Activated B cell treated with CpG ODN at 0.5 μM for 24 hours (primary cell): ENCODE measurements at regions not wholly inside any gene's neighbourhood (a gene's known extent, or its start where the extent isn't known, plus 50 kb on each side); places are given as distances from the start of the nearest gene placed in this dataset.
"Not testable (repeated sequence)": the region's sequence is repeated elsewhere in the genome, so short reads cannot be mapped to it uniquely, and the experiment has no call there.

Experiments
- ATAC-seq: fragments of 200-7000 bp; cut with Tn5 transposase; one replicate; pipeline ENCODE4 v1.10.0; 2021; ENCODE audit warnings: low read depth, mild to moderate bottlenecking, moderate library complexity
- CTCF ChIA-PET: fragments of 350-600 bp; sonication (Branson Sonifier 250); formaldehyde crosslinking; loops from one replicate; lab custom pipeline; 2021; ENCODE audit warnings: antibody characterized with exemption; lab: Charles Lee
- POLR2A ChIA-PET: fragments of 350-600 bp; sonication (Branson Sonifier 250); formaldehyde crosslinking; loops from one replicate; lab custom pipeline; 2021; ENCODE audit warnings: antibody characterized with exemption; lab: Charles Lee
- DNase-seq: peaks from one replicate; pipeline ENCODE4 v3.0.0; 2022
- H3K27ac Mint-ChIP-seq: one replicate; pipeline ENCODE4 v1.8.0; 2020; ENCODE audit warnings: mixed read lengths
- H3K27me3 Mint-ChIP-seq: one replicate; pipeline ENCODE4 v1.8.0; 2021; ENCODE audit warnings: mixed read lengths
- H3K36me3 Mint-ChIP-seq: one replicate; pipeline ENCODE4 v1.8.0; 2021; ENCODE audit warnings: low read depth, mixed read lengths
- H3K4me1 Mint-ChIP-seq: one replicate; pipeline ENCODE4 v1.8.0; 2021; ENCODE audit warnings: mixed read lengths
- H3K4me3 Mint-ChIP-seq: one replicate; pipeline ENCODE4 v1.8.0; 2020; ENCODE audit warnings: mild to moderate bottlenecking, mixed read lengths
- H3K9me3 Mint-ChIP-seq: one replicate; pipeline ENCODE4 v1.8.0; 2020; ENCODE audit warnings: mixed read lengths
- intact Hi-C: fragments of 100-400 bp; cut with micrococcal nuclease; formaldehyde crosslinking; loops from one replicate; pipeline ENCODE4 v1.15.1; 2024
- TF ChIP-seq, protein P1 (sequence below): fragments of 200-600 bp; IDR thresholded peaks from one replicate; pipeline ENCODE4 v1.8.0; 2022; ENCODE audit warnings: antibody characterized with exemption, mild to moderate bottlenecking

DNA sequence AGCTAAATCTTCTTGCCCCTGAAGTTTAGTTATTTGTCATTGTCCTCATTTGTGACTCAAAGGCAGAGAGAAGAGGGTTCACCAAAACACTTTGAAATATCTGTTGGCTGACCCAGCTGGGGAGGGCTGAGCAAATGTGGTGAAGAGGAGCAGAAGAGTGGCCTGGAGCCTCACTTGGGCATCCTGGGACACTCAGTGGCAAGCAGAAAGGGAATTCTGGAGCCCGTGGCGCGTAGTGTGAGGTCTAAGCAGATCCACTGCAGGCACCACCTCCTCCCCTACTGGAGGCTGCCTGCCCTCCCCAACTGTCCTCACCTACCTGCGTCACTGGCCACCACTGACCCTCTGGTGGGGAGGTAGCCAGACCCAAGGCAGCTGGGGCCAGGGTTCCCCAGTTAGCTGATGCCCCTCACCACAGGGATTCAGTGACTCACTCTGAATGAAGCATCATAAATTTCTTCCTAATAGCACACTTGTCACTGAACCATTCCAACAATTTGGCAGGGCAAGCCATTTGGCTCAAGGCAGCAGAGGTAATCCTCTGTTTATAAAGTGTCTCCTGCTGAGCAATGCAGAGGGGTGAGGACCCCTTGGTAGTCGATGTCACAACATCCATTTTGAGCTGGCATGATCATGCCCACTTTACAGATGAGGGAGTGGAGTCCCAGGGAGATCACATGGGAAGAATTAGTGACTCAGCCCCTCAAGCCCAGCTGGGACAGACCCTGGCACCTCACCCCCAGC, 80.3 kb downstream of the NENF start:
- H3K4me3 Mint-ChIP-seq: no peak overlapping the region
- H3K27me3 Mint-ChIP-seq: peaks cover 59% of the 10 kb centered on the region
- intact Hi-C loops: no loop called here
- peaks cover 8% of the 10 kb centered on the region for H3K4me1 Mint-ChIP-seq
- TF ChIP-seq, protein P1, sequence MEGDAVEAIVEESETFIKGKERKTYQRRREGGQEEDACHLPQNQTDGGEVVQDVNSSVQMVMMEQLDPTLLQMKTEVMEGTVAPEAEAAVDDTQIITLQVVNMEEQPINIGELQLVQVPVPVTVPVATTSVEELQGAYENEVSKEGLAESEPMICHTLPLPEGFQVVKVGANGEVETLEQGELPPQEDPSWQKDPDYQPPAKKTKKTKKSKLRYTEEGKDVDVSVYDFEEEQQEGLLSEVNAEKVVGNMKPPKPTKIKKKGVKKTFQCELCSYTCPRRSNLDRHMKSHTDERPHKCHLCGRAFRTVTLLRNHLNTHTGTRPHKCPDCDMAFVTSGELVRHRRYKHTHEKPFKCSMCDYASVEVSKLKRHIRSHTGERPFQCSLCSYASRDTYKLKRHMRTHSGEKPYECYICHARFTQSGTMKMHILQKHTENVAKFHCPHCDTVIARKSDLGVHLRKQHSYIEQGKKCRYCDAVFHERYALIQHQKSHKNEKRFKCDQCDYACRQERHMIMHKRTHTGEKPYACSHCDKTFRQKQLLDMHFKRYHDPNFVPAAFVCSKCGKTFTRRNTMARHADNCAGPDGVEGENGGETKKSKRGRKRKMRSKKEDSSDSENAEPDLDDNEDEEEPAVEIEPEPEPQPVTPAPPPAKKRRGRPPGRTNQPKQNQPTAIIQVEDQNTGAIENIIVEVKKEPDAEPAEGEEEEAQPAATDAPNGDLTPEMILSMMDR: no peak
- no peak for ATAC-seq
- CTCF ChIA-PET: no interaction called here
- DNase-seq: no peak
- no peaks in the 10 kb centered on the region for H3K36me3 Mint-ChIP-seq
- no peak overlapping the region for H3K27ac Mint-ChIP-seq
- no peaks in the 10 kb centered on the region for H3K9me3 Mint-ChIP-seq
- POLR2A ChIA-PET: no interaction called here

DNA sequence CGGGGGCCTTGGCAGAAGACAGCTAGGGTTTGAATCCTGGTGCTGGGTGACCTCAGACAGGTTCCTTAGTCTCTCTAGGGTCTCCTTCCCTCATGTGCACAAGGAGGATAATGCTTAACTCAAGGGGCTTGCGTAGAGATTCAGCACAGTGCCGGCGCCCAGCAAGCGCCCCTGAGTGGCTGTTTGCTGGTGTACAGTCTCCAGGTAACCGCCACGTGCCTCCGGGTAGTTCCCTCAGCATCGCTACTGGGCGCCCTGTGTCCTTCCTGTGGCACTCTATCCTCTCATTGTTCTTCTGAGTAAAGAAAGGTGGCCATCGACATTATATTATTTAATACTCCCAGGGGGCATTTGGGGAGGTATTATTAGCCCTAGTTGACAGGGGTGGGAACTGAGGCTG, 80.9 kb downstream of the NENF start:
- ChIA-PET POLR2A (no interaction called here), CTCF (no interaction called here)
- H3K4me3 Mint-ChIP-seq: peak overlapping the region; percentile 38
- H3K27me3 Mint-ChIP-seq: peaks cover 60% of the 10 kb centered on the region
- no peak overlapping the region for H3K27ac Mint-ChIP-seq
- ATAC-seq (no peak), DNase-seq (no peak)
- H3K4me1 Mint-ChIP-seq: peaks cover 8% of the 10 kb centered on the region
- intact Hi-C loops: no loop called here
- H3K36me3 Mint-ChIP-seq: no peaks in the 10 kb centered on the region
- TF ChIP-seq, protein P1: no peak
- no peaks in the 10 kb centered on the region for H3K9me3 Mint-ChIP-seq

DNA sequence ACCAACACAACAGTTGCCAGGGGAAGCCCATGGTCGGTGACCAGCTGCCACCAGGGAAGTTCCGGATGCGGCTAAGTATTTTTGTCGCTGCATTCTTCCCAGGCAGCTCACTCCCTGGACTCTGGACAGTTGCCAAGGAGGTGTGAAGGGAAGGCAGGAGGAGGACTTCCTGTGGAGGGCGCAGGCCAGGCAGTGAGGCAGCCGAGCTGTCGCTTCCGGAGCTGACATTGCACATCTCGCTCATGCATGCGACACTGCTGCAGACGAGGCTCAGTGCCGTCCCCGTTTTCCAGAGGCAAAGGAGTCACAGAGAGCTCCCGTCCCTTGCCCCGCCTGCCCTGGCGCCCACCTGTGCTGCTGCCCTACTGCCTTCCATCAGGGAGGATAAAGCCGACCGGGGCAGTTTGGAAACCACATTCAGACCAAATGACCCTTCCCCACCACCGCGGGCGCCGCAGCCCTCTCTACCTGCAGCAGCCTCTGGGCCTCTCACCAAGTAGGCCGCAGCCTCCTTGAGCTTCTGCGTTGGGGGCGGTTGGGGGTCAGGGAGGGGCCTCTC, 81.4 kb downstream of the NENF start:
- ATAC-seq: no peak
- H3K9me3 Mint-ChIP-seq: no peaks in the 10 kb centered on the region
- H3K27me3 Mint-ChIP-seq: peaks cover 64% of the 10 kb centered on the region
- ChIA-PET POLR2A (no interaction called here), CTCF (no interaction called here)
- DNase-seq: no peak
- TF ChIP-seq, protein P1: no peak
- peak overlapping the region; percentile 38 for H3K4me3 Mint-ChIP-seq
- H3K27ac Mint-ChIP-seq: no peak overlapping the region
- intact Hi-C loops: no loop called here
- no peaks in the 10 kb centered on the region for H3K36me3 Mint-ChIP-seq
- peaks cover 8% of the 10 kb centered on the region for H3K4me1 Mint-ChIP-seq

DNA sequence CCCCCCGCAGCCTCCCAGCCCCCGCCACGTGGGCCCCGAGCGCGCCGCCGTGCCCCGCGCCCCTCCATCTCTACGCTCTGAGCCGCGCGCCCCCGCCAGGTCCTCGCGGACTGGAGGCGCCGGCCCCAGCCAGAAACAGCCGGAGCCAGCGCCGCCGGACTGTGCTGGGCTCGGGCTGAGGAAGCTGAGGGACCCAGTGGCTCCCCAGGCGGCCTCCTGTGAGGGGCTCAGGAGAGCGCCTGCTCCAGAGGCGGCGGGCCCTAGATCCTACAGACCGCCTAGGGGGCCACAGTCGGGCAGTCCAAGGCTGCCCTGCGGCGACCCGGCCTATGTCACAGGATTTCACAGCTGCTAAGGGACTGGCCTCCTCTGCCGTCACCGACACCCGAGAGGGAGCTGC, 82.1 kb downstream of the NENF start:
- Mint-ChIP-seq H3K4me3 (peak overlapping the region; percentile 15), H3K27me3 (peaks cover 61% of the 10 kb centered on the region)

DNA sequence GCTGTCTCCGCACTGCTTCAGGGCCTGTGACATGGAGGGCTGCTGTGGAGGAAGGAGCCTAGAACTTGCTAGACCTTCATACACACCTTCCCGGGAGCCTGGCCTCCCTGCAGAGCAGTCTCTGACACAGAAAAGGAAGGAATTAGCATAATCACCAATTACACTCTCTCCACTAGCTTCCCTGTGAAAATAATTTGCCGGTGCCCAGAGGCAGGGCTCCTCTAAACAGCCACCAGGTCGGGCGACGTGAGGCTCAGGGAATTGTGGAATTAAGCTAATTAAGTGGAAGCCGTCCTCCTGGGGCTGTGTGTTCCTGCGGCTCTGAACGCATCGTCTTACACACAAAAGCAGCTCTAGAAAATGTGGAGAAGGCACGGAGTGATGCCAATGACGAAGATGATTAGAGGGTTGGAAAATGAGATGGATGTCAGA, 82.6 kb downstream of the NENF start:
- Mint-ChIP-seq H3K27ac (no peak overlapping the region), H3K4me3 (no peak overlapping the region), H3K27me3 (peaks cover 58% of the 10 kb centered on the region), H3K9me3 (no peaks in the 10 kb centered on the region), H3K4me1 (peaks cover 8% of the 10 kb centered on the region), H3K36me3 (no peaks in the 10 kb centered on the region)
- ChIA-PET CTCF (no interaction called here), POLR2A (no interaction called here)
- DNase-seq (no peak), ATAC-seq (no peak)
- TF ChIP-seq, protein P1: no peak
- intact Hi-C loops: no loop called here

More for the DNA sequence above, 82.1 kb downstream of the NENF start:
- ATAC-seq (peak; percentile 37), DNase-seq (no peak)
- intact Hi-C loops: no loop called here
- TF ChIP-seq, protein P1: no peak
- POLR2A ChIA-PET: no interaction called here
- CTCF ChIA-PET: no interaction called here
- no peaks in the 10 kb centered on the region for H3K36me3 Mint-ChIP-seq
- no peak overlapping the region for H3K27ac Mint-ChIP-seq
- peaks cover 8% of the 10 kb centered on the region for H3K4me1 Mint-ChIP-seq
- no peaks in the 10 kb centered on the region for H3K9me3 Mint-ChIP-seq

DNA sequence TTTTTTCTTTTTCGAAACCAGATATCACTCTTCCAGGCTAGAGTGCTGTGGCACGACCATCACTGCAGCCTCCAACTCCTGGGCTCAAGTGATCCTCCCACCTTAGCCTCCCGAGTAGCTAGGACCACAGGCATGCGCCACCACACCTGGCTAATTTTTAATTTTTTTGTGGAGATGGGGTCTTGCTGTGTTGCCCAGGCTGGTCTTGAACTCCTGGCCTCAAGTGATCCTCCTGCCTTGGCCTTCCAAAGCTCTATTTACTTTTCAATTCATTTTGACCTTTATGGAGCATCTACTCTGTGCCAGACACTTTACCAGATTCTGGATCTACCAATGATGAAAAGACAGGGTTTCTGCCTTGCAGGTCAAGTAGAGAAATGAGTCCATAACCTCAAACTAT, 83.3 kb downstream of the NENF start:
- H3K27ac Mint-ChIP-seq, H3K9me3 Mint-ChIP-seq, POLR2A ChIA-PET, CTCF ChIA-PET, H3K36me3 Mint-ChIP-seq, ATAC-seq, DNase-seq, H3K4me3 Mint-ChIP-seq, H3K4me1 Mint-ChIP-seq, intact Hi-C loops: not testable (repeated sequence)
- H3K27me3 Mint-ChIP-seq: peaks cover 54% of the 10 kb centered on the region
